GF-D8 (cell line): ENCODE measurements at regions not wholly inside any gene's neighbourhood (a gene's known extent, or its start where the extent isn't known, plus 50 kb on each side); places are given as distances from the start of the nearest gene placed in this dataset.
A peak's percentile ranks its signal among the peaks of the same experiment; 100 is the strongest.
"Not testable (repeated sequence)": the region's sequence is repeated elsewhere in the genome, so short reads cannot be mapped to it uniquely, and the experiment has no call there.

Source experiments
- DNase-seq: peaks from one replicate; lab custom pipeline; 2025; lab: John Stamatoyannopoulos, UW

DNA sequence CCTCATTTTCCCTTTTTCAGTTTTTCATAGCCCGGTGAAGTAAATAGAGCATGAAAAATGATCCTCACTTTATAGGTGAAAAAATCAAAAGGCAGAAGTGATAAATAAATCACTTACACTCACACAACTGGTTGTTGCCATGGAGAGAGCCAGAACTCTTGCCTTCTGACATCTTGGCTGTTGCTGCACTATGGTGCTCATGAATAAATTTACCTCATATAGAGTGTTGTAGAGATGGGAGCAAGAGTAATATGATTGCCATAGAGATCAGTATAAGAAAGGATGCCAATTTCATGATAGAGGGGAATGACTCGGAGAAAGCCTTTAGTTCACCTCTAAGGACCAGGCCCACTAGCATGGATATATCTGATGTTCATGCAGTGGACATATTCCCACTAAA lies 82.5 kb upstream of the TMEM178A start:
- DNase-seq, result no peak

DNA sequence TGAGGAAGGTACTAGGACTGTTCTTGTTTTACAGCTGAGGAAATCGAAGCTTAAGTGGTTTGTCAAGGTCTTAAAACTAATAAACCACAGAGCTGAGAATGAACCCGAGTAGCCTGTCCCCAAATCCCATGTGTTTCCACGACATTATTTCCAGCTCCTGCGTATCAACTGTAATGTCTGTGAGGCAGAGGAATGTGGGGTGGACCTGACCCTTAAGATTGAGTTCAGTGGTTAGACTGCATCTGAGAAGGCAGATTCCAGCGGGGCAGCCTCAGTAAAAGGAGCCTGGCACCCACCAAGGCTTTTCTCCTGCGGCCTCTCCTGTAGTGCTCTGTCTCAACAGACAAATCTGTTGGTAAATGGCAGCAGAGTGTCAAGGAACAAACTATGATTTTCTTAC lies 81.9 kb upstream of the TMEM178A start:
- no peak for DNase-seq

DNA sequence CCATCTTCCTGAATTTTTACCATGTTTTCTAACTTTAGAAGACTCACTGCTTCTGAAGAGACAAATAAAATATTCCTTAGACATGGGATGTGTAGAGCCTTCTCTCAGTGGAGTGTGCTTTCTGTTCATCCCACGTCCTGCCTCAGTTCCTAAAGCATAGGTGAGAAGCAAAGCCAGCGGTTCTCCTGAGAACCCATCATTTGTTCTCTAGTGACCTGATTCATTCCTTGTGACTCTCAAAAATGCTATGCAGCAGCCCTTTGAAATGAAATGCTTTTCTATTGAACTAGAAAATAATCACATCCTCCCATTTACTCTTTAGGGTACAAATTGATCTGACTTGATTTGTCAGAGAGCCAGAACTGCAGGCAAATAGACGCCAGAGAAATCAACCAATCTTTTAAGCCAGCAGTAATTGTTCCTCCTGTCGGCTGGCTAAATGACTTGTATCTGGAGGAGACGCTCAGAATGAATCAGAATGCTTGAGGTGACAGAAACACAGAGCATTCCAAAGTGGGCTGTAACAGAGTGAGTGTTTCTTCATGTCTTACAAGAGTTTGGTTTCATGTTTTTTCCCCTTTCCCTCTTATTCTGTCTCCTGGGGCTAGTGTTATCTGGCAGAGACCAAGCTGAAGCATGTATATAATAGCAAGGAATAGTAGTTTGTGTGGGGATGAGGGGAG lies 81.3 kb upstream of the TMEM178A start:
- no peak for DNase-seq

DNA sequence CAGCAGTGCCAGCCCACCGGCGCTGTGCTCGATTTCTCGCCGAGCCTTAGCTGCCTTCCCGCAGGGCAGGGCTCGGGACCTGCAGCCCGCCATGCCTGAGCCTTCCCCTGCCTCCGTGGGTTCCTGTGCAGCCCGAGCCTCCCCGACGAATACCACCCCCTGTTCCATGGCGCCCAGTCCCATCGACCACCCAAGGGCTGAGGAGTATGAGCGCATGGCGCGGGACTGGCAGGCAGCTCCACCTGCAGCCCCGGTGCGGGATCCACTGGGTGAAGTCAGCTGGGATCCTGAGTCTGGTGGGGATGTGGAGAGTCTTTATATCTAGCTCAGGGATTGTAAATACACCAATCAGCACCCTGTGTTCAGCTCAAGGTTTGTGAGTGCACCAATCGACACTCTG lies 80.2 kb upstream of the TMEM178A start:
- DNase-seq, result not testable (repeated sequence)

GRCh38 chr2:39587168-39587567 lies 78.5 kb upstream of the TMEM178A start:
- no peak for DNase-seq

- no peak for DNase-seq
These were observed 78.1 kb upstream of the TMEM178A start for GRCh38 chr2:39587641-39588040.

- peak; percentile 25 for DNase-seq
These were observed 72.0 kb upstream of the TMEM178A start for GRCh38 chr2:39593439-39594393.

DNA sequence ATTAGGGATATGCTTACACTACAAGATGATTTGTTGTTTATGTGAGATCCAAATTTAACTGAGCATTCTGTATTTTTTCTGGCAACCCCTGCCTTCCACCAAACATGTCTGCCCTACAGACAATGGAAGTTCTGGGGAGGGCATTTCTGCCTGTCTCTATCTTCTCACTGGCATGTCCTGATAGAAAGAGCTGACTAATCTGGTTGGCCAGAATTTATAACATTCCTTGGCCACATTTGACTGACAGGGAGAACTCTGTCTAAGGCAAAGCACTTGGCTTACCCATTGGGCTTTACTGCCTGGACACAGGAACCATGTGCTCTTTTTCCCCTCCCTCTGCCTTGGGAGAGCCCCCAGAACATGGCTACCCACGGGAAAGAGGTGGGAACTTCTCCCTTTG lies 70.6 kb upstream of the TMEM178A start:
- DNase-seq, result no peak

- no peak for DNase-seq
These were observed 68.4 kb upstream of the TMEM178A start for GRCh38 chr2:39597314-39597713.

DNA sequence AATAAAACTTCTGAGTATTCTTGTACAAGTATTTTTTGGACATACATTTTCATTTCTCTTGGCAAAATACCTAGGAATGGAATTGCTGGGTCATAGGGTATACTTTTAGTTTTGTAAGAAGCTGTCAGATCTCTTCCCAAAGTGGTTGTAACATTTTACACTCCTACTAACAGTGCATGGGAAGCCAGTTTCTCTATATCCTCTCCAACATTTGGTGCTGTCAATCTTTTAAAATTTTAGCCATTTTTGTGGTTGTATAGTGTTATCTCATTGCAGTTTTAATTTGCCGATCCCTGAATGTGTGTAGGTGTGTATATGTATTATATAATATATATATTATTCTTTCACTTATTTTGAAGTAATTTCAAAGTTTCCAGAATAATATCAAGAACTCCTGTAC lies 63.1 kb upstream of the TMEM178A start:
- DNase-seq, result no peak

GRCh38 chr2:39603436-39603835 lies 62.3 kb upstream of the TMEM178A start:
- DNase-seq, result no peak

GRCh38 chr2:39604866-39605265 lies 60.9 kb upstream of the TMEM178A start:
- no peak for DNase-seq

- DNase-seq, result no peak
These were observed 59.1 kb upstream of the TMEM178A start for GRCh38 chr2:39606585-39606984.

- no peak for DNase-seq
These were observed 58.0 kb upstream of the TMEM178A start for GRCh38 chr2:39607538-39608262.

DNA sequence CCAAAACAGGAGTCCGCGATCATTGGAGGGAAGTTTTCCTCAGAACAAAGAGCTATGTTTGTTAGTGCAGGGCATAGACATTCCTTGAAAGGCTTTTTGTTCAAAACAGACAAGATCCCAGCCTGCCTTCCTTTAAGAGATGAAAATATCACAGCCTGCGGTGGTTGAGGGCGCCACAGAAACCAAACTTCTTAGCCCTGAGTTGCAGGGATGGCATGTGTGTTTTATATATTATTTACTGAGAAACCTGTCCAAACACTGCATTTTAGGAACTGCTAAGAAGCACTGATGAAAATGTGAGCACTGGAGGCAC lies 57.5 kb upstream of the TMEM178A start:
- no peak for DNase-seq

- no peak for DNase-seq
These were observed 56.9 kb upstream of the TMEM178A start for GRCh38 chr2:39608686-39609441.

- no peak for DNase-seq
These were observed 55.8 kb upstream of the TMEM178A start for GRCh38 chr2:39609917-39610316.

DNA sequence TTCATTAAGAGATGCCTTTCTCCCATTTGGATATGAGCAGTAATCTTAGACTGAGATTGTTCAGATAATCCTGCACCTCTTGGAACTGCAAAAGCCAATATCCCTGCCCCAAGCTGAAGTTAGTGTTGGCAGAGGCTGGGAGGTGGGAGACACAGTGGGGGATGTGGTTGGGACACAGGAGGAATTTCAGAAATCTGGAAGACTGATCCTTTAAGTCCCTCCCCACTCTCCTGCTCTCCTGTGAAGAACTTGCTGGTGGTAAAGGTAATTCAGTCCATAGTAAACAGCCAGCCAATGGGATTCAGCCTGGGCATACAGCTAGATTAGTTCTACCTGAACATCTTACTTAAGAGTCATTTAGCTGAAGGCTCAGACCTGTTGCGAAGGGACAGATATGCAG lies 50.0 kb upstream of the TMEM178A start:
- DNase-seq, result no peak
